ENCODE measurements at regions not wholly inside any gene's neighbourhood (a gene's known extent, or its start where the extent isn't known, plus 50 kb on each side); places are given as distances from the start of the nearest gene placed in this dataset.

GRCh38 chr11:15810082-15810481, 546.3 kb downstream of the SOX6 start:
- TF ChIP-seq CTCF (IDR thresholded peaks at IDR 0.05; ENCODE audit: insufficient read depth, missing control alignments): no peak
- DNase-seq (ENCODE audit: insufficient read length, low spot score) (no peak), FAIRE-seq (no peak)

DNA sequence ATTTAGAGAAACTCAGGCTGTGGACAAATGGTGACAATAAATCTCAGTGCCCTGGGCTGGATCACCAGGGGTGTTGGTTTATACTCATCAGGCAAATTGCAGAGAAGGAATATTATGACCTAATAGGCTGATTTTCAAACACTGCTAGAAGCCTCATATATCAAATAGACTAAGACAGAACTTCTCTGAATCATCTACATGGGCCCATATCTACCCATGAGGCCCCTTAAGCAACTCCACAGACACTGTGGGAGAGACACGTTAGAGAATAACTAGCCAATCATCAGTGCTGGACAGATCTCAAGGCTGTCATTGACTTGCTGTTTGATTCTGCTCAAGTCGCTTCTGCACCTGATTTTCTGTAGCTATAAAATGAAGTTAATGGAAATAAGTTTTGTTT, 545.8 kb downstream of the SOX6 start:
- DNase-seq (ENCODE audit: insufficient read length, low spot score) (no peak), FAIRE-seq (no peak)
- TF ChIP-seq CTCF (IDR thresholded peaks at IDR 0.05; ENCODE audit: insufficient read depth, missing control alignments): no peak

DNA sequence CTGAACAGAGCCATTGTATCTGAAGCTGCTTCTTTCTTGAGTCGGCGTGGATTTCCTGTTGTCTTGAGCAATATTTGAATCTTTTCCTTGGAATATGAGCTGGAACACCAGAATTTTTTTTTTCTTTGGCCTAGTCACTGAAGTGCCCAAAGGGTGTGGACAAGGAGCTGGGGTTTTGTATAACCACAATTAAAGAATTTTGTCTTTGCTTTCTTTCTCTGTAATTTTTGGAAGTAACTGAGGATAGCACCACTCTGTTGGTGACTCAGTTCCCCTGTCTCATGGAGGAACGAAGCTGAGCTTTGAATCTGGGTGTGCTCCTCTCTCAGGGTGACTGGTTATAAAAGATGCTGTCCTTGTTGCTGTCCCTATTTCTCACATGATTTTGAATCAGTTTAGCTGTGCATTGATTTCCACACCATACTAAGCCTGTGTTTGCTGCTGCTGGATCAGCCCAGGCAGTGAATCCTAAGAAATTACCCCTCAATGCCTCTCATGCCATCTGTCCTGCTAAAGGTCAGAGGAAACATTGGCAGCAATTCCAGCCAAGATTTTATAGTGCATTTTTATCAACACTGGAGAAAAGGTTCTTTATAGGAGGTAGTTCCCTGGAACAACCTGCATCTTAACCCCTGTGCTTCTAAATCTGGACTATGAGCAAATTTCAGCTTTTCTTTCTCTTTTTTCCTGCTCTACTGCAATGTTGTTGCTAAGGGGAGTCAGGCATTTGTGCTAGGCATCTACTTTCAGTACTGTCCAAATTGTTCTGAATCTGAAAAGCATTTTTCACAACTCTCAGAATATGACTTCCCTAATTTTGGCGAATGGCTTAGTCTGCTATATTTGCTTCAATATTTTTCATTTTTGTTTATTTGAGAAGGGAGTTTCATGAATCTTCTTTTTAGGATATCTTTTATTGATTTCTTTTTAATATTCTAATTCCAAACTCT, 540.8 kb downstream of the SOX6 start:
- no peak for TF ChIP-seq CTCF (IDR thresholded peaks at IDR 0.05; ENCODE audit: insufficient read depth, missing control alignments)
- FAIRE-seq: no peak
- DNase-seq (ENCODE audit: insufficient read length, low spot score): no peak

DNA sequence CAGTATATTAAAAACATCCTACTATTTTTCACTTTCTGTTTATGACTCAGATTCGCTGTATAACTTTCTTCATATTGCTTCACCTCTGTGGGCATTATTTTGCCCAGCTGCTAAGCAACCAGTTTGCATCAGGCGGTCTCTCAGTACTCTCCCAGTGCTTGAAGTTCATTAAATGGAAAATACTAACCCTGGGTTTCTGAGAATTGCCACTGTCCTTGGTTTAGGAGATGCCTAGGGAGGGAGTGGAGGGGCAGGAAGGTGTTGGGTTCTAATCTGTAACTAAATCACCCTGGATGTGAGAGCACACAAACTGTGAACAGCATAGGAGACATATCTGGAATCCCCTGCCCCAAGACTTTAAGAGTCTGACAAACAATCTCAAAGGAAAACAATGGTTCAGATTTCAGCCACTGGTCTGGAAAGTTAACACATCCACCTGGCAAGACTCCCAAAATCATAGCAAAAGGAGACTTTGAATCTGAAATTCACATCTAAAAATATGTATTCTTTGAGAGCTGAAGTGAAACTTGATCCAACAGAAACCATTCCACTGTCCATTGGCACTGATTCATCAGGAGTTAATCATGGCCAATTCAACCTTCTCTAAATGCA, 540.0 kb downstream of the SOX6 start:
- FAIRE-seq (no peak), DNase-seq (ENCODE audit: insufficient read length, low spot score) (no peak)
- no peak for TF ChIP-seq CTCF (IDR thresholded peaks at IDR 0.05; ENCODE audit: insufficient read depth, missing control alignments)

DNA sequence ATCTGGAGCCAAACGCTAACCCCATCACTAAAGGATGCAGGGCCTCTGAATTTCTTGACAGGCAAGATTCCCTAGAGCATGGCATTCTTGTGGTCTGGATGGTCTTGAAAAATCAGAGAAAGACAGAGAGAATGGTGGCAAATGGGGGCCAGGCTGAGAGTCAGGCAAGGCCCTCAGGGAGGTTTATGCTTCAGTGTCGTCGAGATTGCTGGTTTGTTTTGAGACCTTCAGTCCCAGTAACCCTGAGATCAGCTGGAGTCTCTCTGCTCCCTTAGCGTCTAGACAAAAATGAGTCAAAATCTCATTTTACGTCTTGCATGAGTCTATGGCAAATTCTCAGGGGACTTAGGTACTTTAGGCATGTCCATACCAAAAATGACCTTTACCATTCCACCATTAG, 539.3 kb downstream of the SOX6 start:
- TF ChIP-seq CTCF (IDR thresholded peaks at IDR 0.05; ENCODE audit: insufficient read depth, missing control alignments): no peak
- DNase-seq (ENCODE audit: insufficient read length, low spot score): no peak
- no peak for FAIRE-seq

DNA sequence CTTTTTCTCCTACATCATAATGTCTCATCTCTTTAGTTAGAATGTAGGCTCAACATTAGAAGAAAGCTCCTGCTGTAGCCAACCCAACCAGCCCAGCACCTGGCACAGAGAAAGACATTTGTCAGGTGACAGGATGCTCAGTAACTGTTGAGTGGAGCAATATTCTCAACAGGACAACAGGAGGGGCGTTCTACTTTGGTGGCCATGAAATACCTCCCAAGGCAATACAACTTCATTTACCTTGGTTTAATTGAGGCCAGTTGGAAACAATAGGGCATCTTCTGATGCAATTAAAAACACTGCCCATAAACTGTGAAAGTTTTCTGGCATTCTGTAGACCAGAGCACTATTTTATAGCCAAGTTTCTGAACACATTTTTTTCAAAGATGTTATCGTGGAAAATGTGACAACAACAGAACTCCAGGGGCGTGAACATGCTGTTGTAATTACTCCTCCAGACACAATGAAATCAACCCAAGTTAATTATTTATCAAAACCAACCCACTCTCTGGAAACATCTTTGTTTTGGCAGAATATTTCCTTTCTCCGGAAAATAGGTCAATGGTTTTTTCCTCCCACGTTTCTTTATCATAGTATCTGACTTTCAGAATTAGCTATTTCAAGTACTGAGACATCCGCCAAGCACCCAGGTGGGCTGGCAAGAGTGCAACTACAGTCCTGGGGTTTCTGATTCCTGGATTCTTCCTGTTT, 538.1 kb downstream of the SOX6 start:
- no peak for TF ChIP-seq CTCF (IDR thresholded peaks at IDR 0.05; ENCODE audit: insufficient read depth, missing control alignments)
- DNase-seq (ENCODE audit: insufficient read length, low spot score) (no peak), FAIRE-seq (no peak)
